ENCODE measurements at regions not wholly inside any gene's neighbourhood (a gene's known extent, or its start where the extent isn't known, plus 50 kb on each side); places are given as distances from the start of the nearest gene placed in this dataset.

DNA sequence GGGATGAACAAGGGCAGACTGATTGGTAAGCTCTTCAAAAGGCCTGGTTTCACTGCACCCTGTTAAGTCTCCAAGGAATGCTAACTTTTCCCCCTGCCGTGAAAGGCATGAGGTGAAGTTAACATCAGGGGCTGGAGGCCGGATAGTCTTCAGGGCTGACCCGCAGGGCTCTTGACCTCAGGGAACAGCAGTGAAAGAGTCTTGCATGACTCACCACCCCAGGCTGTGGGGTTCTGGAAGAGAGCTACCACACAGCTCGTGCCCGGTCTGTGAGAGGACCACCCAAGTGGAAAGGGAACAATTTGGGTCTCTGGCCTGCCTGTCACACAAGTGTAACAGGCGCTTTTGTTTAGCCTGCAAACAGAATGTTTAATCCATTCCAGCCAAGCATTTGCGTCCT is 504.9 kb downstream of the EDEM1 start:
- no peak for DNase-seq
- Histone ChIP-seq H3K27ac (no peak overlapping the region), H3K4me3 (no peak overlapping the region), H3K4me1 (no peaks in the 10 kb centered on the region), H3K27me3 (replicated peaks in 1 of 7) (no peaks in the 10 kb centered on the region), H3K36me3 (no peaks in the 10 kb centered on the region), H3K9me3 (peaks cover 0 to 47% (median 27%) of the 10 kb centered on the region in 8 donors)
- intact Hi-C loops (cut with DNase I; ENCODE audit: low total_unique reads) = no loop called here
- TF ChIP-seq POLR2A (IDR thresholded peaks at IDR 0.05) (no peak), POLR2AphosphoS5 (IDR thresholded peaks at IDR 0.05) (no peak)
- TF ChIP-seq, protein P1, sequence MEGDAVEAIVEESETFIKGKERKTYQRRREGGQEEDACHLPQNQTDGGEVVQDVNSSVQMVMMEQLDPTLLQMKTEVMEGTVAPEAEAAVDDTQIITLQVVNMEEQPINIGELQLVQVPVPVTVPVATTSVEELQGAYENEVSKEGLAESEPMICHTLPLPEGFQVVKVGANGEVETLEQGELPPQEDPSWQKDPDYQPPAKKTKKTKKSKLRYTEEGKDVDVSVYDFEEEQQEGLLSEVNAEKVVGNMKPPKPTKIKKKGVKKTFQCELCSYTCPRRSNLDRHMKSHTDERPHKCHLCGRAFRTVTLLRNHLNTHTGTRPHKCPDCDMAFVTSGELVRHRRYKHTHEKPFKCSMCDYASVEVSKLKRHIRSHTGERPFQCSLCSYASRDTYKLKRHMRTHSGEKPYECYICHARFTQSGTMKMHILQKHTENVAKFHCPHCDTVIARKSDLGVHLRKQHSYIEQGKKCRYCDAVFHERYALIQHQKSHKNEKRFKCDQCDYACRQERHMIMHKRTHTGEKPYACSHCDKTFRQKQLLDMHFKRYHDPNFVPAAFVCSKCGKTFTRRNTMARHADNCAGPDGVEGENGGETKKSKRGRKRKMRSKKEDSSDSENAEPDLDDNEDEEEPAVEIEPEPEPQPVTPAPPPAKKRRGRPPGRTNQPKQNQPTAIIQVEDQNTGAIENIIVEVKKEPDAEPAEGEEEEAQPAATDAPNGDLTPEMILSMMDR (IDR thresholded peaks at IDR 0.05 in 8 of 11, conservative IDR thresholded peaks at IDR 0.05 in 3 of 11) = no peak
- 71 to 90% (median 75%) methylated on average over 7 of the region's 7 CpGs for WGBS, 5 donors

GRCh38 chr3:5694266-5694665 is 506.8 kb downstream of the EDEM1 start:
- 68 to 87% (median 83%) methylated on average over 1 of the region's 1 CpG for WGBS, 5 donors
- H3K4me1 ChIP-seq = no peaks in the 10 kb centered on the region
- no peaks in the 10 kb centered on the region for H3K27me3 ChIP-seq (replicated peaks in 1 of 7)
- peaks cover 0 to 39% (median 27%) of the 10 kb centered on the region in 8 donors for H3K9me3 ChIP-seq
- H3K4me3 ChIP-seq = no peak overlapping the region
- intact Hi-C loops (cut with DNase I; ENCODE audit: low total_unique reads) = no loop called here
- no peaks in the 10 kb centered on the region for H3K36me3 ChIP-seq
- H3K27ac ChIP-seq = no peak overlapping the region
- TF ChIP-seq POLR2A (IDR thresholded peaks at IDR 0.05) (no peak), POLR2AphosphoS5 (IDR thresholded peaks at IDR 0.05) (no peak)
- TF ChIP-seq, protein P1 (IDR thresholded peaks at IDR 0.05 in 8 of 11, conservative IDR thresholded peaks at IDR 0.05 in 3 of 11) = no peak
- DNase-seq = no peak

- Histone ChIP-seq H3K9me3 (no peaks in the 10 kb centered on the region), H3K4me3 (no peak overlapping the region), H3K27me3 (replicated peaks in 1 of 7) (no peaks in the 10 kb centered on the region), H3K36me3 (no peaks in the 10 kb centered on the region), H3K27ac (no peak overlapping the region), H3K4me1 (no peaks in the 10 kb centered on the region)
- 83 to 93% (median 92%) methylated on average over 9 of the region's 9 CpGs for WGBS, 5 donors
- TF ChIP-seq POLR2AphosphoS5 (IDR thresholded peaks at IDR 0.05) = no peak
- TF ChIP-seq, protein P1 (IDR thresholded peaks at IDR 0.05 in 8 of 11, conservative IDR thresholded peaks at IDR 0.05 in 3 of 11) = no peak
- no peak for TF ChIP-seq POLR2A (IDR thresholded peaks at IDR 0.05)
- DNase-seq = no peak
- intact Hi-C loops (cut with DNase I; ENCODE audit: low total_unique reads) = no loop called here
Measured at GRCh38 chr3:5698851-5699250, 511.3 kb downstream of the EDEM1 start.

- 88 to 95% (median 92%) methylated on average over 6 of the region's 6 CpGs for WGBS, 5 donors
- TF ChIP-seq, protein P1 (IDR thresholded peaks at IDR 0.05 in 8 of 11, conservative IDR thresholded peaks at IDR 0.05 in 3 of 11) = no peak
- TF ChIP-seq POLR2A (IDR thresholded peaks at IDR 0.05) (no peak), POLR2AphosphoS5 (IDR thresholded peaks at IDR 0.05) (no peak)
- intact Hi-C loops (cut with DNase I; ENCODE audit: low total_unique reads) = no loop called here
Measured at GRCh38 chr3:5699313-5699712, 511.8 kb downstream of the EDEM1 start.

More at GRCh38 chr3:5699313-5699712, 511.8 kb downstream of the EDEM1 start:
- Histone ChIP-seq H3K9me3 (no peaks in the 10 kb centered on the region), H3K27me3 (replicated peaks in 1 of 7) (no peaks in the 10 kb centered on the region), H3K27ac (no peak overlapping the region), H3K36me3 (no peaks in the 10 kb centered on the region), H3K4me3 (no peak overlapping the region), H3K4me1 (no peaks in the 10 kb centered on the region)
- DNase-seq = no peak

All from spleen (tissue), 11 donors.